GM12875 (cell line): ENCODE measurements at regions not wholly inside any gene's neighbourhood (a gene's known extent, or its start where the extent isn't known, plus 50 kb on each side); places are given as distances from the start of the nearest gene placed in this dataset.
"Not testable (repeated sequence)": the region's sequence is repeated elsewhere in the genome, so short reads cannot be mapped to it uniquely, and the experiment has no call there.

Experiments used
- H3K4me3 ChIP-seq: one replicate; pipeline ENCODE4 v1.5.1; 2011; ENCODE audit warnings: low read depth, low read length, control low read depth
- TF ChIP-seq, protein P1 (sequence below): IDR thresholded peaks from 2 replicates; pipeline ENCODE4 v1.5.1; 2011; ENCODE audit warnings: low read depth, mild to moderate bottlenecking, control low read depth, inconsistent platforms, low read length, moderate library complexity, borderline replicate concordance; ENCODE audit not compliant: insufficient read depth

DNA sequence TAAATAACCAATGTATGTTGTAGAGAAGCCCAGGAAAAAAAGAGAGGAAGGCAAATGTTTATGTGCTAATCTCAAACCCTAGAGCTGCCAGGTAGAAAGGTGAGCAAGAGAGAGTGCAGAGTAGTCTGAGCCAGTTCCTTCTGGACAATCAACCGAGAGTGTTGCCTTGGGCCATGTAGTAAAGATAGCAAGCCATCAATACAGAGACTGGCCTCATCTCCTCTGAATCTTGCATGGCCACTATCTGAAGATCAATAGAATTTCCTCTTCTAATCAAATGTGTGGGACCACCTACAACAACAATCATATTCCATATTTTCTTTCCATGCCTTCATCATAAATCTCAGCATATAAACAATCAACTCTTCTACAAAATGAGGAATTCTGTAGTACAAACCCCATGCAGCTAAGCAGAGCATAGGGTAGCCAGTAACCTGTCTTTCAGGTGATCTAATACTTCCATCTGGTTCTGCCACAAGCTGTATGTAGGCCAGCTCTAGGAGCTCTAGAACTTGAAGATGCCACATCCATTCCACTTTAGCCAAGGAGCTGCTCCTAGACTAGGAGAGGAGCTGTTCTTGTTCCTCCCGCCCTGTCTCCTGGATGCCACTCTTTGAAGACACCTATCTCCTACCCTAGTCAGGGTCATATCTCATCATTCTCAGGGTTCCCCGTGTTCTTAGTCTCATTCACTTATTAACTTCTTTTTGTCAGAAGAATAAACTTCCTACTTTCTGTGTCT lies 75.8 kb upstream of the SLC38A4 start:
- H3K4me3 ChIP-seq = no peak overlapping the region
- TF ChIP-seq, protein P1, sequence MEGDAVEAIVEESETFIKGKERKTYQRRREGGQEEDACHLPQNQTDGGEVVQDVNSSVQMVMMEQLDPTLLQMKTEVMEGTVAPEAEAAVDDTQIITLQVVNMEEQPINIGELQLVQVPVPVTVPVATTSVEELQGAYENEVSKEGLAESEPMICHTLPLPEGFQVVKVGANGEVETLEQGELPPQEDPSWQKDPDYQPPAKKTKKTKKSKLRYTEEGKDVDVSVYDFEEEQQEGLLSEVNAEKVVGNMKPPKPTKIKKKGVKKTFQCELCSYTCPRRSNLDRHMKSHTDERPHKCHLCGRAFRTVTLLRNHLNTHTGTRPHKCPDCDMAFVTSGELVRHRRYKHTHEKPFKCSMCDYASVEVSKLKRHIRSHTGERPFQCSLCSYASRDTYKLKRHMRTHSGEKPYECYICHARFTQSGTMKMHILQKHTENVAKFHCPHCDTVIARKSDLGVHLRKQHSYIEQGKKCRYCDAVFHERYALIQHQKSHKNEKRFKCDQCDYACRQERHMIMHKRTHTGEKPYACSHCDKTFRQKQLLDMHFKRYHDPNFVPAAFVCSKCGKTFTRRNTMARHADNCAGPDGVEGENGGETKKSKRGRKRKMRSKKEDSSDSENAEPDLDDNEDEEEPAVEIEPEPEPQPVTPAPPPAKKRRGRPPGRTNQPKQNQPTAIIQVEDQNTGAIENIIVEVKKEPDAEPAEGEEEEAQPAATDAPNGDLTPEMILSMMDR = no peak

DNA sequence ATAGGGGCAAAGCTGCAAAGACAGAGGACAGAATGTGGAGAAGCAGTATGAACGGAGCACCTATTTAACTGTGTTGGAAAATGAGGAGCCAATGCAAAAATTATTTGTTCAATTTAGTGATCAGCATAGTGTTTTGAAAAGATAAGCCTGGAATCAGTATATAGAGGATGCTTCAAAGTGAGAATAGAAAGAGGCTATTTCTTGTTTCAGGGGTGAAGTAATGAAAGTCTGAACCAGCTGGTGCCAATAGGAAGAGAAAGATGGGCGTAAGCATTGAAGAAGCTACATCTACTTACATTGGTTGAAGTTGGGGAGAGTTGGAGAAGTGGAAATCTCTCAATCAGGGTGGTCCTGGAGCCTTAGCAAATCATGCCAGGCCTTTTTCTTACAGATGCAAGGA lies 77.3 kb upstream of the SLC38A4 start:
- TF ChIP-seq, protein P1 = no peak
- no peak overlapping the region for H3K4me3 ChIP-seq

DNA sequence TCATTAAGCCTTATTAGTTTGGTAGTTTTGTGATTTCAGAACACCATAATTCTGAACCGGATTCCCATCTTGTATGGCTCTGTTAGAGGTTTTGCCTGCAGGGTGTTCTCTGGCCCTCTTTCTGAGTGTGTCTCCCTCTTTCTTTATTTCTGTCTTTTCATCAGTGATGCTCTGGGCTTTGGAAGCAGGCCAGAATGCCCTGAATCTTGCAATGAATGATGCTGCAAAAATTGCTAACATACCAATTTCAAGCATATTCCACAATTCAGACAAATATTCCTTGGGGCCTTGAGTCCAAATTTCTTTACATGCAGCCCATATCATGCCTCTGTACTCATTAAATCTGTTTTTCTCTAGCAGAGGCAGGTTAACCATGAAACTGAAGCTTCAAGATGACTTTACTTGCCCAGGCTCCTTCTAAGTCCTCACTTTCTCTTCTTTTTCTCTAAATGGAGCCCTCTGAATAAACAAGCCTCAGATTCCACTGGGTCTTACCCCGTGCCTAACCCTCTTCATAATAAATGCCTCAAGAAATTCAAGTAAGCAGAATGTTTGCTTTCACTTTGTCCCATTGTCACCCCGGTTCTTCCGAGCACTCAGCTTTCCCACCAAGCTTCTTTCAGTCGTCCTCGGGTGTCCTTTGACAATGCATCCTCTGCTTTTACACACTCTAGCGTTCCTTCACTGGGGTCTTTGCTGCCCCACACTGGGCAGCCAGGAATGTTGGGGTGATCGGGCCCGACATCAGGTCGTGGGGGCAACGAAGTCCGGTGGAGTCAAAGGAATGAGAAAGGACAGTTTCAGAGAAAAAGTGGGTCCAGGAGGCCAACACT lies 78.8 kb upstream of the SLC38A4 start:
- H3K4me3 ChIP-seq = no peak overlapping the region
- TF ChIP-seq, protein P1 = no peak

DNA sequence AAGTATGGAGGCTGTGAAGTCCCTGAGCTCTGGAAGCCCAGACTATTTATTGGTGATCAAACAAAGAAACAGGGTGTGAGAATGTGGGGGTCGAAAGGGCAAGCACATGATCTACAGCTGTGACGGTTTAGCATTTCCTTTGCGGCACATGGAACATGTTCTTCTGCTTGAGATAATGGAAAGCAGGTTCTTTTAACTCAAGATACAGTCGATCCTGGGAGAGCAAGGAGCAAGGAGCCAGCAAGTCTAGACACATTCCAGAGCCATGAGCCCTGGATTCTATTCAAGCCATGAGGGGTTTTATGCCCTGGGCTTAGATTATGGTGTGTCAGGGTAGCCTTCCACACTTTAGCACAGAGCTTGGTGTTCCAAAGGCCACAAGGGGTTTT lies 79.4 kb upstream of the SLC38A4 start:
- H3K4me3 ChIP-seq = not testable (repeated sequence)

DNA sequence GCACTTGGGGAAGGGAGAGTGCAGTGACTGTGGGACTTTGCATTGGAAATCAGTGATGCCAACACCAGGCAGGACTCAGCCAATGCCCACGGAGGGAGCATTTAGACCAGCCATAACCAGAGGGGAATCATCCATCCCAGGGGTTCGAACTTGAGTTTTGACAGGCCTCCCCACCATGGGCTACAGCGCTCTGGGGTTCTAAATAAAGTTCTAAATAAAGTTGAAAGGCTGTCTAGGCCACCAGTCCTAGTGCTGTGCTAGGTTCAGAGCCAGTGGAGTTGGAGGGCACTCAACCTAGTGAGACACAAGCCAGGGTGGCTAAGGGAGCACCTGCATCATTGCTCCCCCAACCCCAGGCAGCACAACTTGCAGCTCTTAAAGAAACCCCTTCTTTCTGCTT lies 82.0 kb upstream of the SLC38A4 start:
- TF ChIP-seq, protein P1 = no peak
- no peak overlapping the region for H3K4me3 ChIP-seq

DNA sequence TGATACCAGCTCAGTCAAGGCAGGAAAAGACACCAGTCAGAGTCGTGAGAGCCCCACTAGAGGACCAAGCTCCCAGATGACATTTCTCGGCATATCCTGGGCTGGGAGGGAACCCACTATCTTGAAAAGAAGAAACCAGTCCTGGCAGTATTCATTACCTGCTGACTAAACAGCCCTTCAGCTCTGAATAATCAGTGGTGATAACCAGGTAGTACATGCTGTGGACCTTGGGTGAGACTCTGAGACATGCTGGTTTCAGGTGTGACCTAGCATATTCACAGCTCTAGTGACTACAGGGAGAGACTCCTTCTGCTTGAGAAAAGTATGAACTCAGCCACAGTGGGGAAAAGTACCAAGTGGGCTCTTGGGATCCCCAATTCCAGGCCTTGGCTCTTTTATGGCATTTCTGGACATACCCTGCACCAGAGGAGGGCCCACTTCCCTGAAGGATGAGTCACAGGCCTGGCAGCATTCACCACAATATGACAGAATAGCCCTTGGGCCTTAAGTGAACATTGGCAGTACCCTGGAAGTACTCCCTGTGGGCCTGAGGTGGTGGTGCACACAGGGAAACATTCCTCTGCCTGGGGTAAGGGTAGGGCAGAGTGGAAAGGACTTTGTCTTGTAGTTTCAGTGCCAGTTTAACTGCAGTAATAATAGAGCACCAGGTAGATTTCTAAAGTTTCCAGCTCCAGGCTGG lies 82.6 kb upstream of the SLC38A4 start:
- no peak overlapping the region for H3K4me3 ChIP-seq
- TF ChIP-seq, protein P1 = no peak

DNA sequence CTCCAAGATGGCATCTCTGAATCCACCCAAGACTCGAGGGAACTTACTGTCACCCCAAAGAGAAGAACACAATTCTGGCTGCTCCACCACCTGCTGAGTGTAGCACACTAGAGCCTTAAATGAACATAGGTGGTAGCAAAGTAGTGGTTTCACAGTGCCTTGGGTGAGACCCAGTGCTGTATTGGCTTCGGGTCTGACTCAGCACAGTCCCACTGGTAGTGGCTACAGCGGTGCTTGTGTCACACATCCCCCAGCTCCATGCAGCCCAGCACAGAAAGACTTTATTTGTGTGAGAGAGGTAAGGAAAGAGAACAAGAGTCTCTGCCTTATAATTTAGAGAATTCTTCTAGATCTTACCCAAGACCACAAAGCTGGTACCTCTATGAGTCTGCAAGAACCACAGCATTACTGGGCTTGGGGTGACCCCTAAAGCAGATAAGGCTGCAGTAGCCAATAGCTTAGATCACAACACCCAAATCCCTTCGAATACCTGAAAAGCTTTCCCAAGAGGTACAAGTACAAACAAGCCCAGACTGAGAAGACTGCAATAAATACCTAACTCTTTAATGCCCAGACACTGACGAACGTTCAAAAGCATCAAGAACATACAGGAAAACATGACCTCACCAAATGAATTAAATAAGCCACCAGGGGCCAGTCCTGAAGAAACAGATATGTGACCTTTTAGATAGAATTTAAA lies 83.3 kb upstream of the SLC38A4 start:
- TF ChIP-seq, protein P1 = no peak
- H3K4me3 ChIP-seq = no peak overlapping the region
